CD8-positive, alpha-beta memory T cell (primary cell): ENCODE measurements at regions not wholly inside any gene's neighbourhood (a gene's known extent, or its start where the extent isn't known, plus 50 kb on each side); places are given as distances from the start of the nearest gene placed in this dataset.

ENCODE experiments used
- CTCF ChIA-PET: fragments of 350-600 bp; sonication (Branson Sonifier 250); formaldehyde crosslinking; loops from one replicate; lab custom pipeline; 2021; ENCODE audit warnings: antibody characterized with exemption; lab: Charles Lee
- POLR2A ChIA-PET: fragments of 350-600 bp; sonication (Branson Sonifier 250); formaldehyde crosslinking; loops from one replicate; lab custom pipeline; 2021; ENCODE audit warnings: antibody characterized with exemption; lab: Charles Lee
- DNase-seq, 5 donors: peaks; one replicate each; pipeline versions ENCODE4 v3.0.0 to v3.0.0-alpha.2; 2020 to 2022; ENCODE audit warnings: mixed read lengths in 1 of 5
- H3K27ac ChIP-seq: one replicate; pipeline ENCODE4 v1.7.0; 2013; ENCODE audit warnings: low read depth, mild to moderate bottlenecking, low read length, moderate library complexity
- H3K27me3 ChIP-seq: 2 replicates; pipeline ENCODE4 v1.7.0; 2013; ENCODE audit warnings: low read length, mild to moderate bottlenecking; ENCODE audit not compliant: insufficient read depth, poor library complexity, severe bottlenecking
- H3K36me3 ChIP-seq: 2 replicates; pipeline ENCODE4 v1.7.0; 2013; ENCODE audit warnings: mild to moderate bottlenecking, low read length, moderate library complexity; ENCODE audit not compliant: insufficient read depth
- H3K4me1 ChIP-seq: 2 replicates; pipeline ENCODE4 v1.7.0; 2013; ENCODE audit warnings: mild to moderate bottlenecking, low read length, moderate library complexity; ENCODE audit not compliant: insufficient read depth
- H3K4me3 ChIP-seq: 2 replicates; pipeline ENCODE4 v1.7.0; 2013; ENCODE audit warnings: mild to moderate bottlenecking, low read length
- H3K9me3 ChIP-seq: 2 replicates; pipeline ENCODE4 v1.7.0; 2013; ENCODE audit warnings: mild to moderate bottlenecking, low read length
- H3K27ac Mint-ChIP-seq, 8 donors: one replicate each; pipeline ENCODE4 v1.8.0; 2020 to 2021; ENCODE audit warnings: mixed read lengths in 8 of 8, mild to moderate bottlenecking in 6 of 8, inconsistent platforms in 3 of 8, moderate library complexity in 3 of 8
- H3K27me3 Mint-ChIP-seq, 2 donors: one replicate each; pipeline ENCODE4 v1.8.0; 2020 to 2021; ENCODE audit warnings: mixed read lengths in 2 of 2, mild to moderate bottlenecking in 1 of 2, moderate library complexity in 1 of 2
- H3K36me3 Mint-ChIP-seq, 3 donors: one replicate each; pipeline ENCODE4 v1.8.0; 2020 to 2021; ENCODE audit warnings: mixed read lengths in 3 of 3, inconsistent platforms in 1 of 3, mild to moderate bottlenecking in 1 of 3
- H3K4me1 Mint-ChIP-seq, 3 donors: one replicate each; pipeline ENCODE4 v1.8.0; 2020 to 2021; ENCODE audit warnings: mixed read lengths in 3 of 3, inconsistent platforms in 1 of 3, mild to moderate bottlenecking in 1 of 3
- H3K4me3 Mint-ChIP-seq, 7 donors: one replicate each; pipeline ENCODE4 v1.8.0; 2020 to 2021; ENCODE audit warnings: mixed read lengths in 7 of 7, mild to moderate bottlenecking in 6 of 7, moderate library complexity in 4 of 7, inconsistent platforms in 2 of 7
- H3K9me3 Mint-ChIP-seq, 5 donors: one replicate each; pipeline ENCODE4 v1.8.0; 2020 to 2022; ENCODE audit warnings: mixed read lengths in 5 of 5, mild to moderate bottlenecking in 3 of 5, moderate library complexity in 2 of 5, inconsistent platforms in 1 of 5

DNA sequence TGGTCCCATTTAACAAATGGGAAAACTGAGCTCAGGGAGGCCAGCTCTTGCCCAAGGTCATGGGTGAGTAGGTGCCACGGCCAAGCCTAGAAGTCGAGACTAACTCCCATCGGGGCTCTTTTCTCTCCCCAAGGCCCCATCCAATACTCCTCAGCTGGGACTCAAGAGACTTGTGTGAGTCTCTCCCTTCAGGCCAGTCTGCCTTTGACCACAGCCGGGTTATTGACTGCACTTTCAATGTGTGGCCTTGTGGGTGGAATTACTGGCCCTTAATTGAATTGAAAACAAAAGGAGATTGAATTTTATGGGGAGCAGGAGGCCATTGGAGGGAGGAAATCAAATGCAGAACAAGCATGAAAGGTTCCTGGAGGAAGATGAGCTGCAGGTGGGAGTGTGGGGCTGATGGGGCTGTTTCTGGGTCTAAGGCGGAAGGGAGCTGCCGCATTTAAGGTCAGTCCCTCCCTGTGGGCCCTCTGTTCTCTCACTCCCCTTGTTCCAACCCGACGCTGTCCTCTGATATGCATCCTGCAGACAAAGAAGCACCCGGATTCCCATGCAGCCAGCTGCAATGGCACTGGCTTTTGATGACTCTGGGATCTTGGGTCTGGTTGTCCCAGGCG, 552.8 kb downstream of the MIAT start:
- no peaks in the 10 kb centered on the region for H3K27me3 ChIP-seq
- Mint-ChIP-seq H3K36me3 (no peaks in the 10 kb centered on the region), H3K27ac (no peak overlapping the region), H3K27me3 (peaks cover 11 to 29% of the 10 kb centered on the region in 2 donors), H3K4me3 (no peak overlapping the region), H3K9me3 (no peaks in the 10 kb centered on the region), H3K4me1 (no peaks in the 10 kb centered on the region)
- H3K36me3 ChIP-seq, result no peaks in the 10 kb centered on the region
- H3K4me3 ChIP-seq, result no peak overlapping the region
- no peak for DNase-seq
- ChIA-PET CTCF (no interaction called here), POLR2A (no interaction called here)
- H3K27ac ChIP-seq, result no peak overlapping the region
- no peaks in the 10 kb centered on the region for H3K4me1 ChIP-seq
- no peaks in the 10 kb centered on the region for H3K9me3 ChIP-seq

DNA sequence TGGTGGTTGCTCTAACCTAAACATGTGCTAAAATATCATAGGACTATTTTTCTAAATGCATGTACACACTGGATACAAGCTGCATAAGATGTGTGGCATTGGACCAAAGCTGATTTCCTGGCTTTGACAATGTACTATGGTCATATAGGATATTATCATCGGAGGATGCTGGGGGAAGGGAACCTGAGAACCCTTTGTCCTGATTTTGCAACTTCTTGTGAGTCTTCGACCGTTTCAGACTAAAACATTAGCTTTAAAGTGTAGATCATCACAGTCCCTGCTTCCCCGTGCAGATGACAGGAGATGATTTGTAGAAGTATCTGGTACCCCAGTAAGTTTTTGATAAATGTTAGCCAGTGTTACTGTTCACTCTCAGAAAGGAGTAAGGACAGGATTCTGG, 554.7 kb downstream of the MIAT start:
- Mint-ChIP-seq H3K9me3 (no peaks in the 10 kb centered on the region), H3K27me3 (peaks cover 12 to 30% of the 10 kb centered on the region in 2 donors)

DNA sequence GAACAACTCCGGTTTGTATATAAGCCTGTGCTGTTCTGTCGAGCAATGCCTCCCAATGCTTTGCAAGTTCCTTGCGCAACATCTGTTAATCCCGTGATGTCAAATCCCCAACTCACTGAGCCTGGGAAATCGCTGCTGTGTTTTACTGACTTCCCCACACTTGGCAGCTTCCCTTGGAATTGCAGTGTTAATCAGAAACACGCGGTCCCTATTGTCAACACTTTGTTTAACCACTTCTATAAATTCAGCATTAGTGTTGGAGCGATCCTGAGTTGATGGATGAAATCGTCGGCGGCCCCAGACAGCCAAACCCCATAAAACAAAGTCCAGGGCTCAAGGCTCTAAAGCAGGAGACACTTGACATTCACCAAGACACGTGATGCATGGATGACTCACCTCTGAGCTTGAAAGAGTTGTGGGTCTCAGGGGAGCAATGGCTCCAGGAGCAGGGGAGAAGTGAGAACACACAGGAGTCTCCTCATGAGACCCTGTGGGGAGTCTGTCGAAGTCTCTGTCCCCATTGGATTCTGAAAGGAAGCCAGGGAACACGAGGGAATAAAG, 555.3 kb downstream of the MIAT start:
- POLR2A ChIA-PET, result no interaction called here
- no peaks in the 10 kb centered on the region for H3K9me3 ChIP-seq
- H3K4me3 ChIP-seq, result no peak overlapping the region
- CTCF ChIA-PET, result no interaction called here
- Mint-ChIP-seq H3K4me3 (no peak overlapping the region), H3K36me3 (no peaks in the 10 kb centered on the region), H3K9me3 (no peaks in the 10 kb centered on the region), H3K27me3 (peaks cover 12 to 30% of the 10 kb centered on the region in 2 donors), H3K4me1 (no peaks in the 10 kb centered on the region), H3K27ac (no peak overlapping the region)
- no peaks in the 10 kb centered on the region for H3K27me3 ChIP-seq
- H3K4me1 ChIP-seq, result no peaks in the 10 kb centered on the region
- H3K27ac ChIP-seq, result no peak overlapping the region
- DNase-seq, result no peak
- no peaks in the 10 kb centered on the region for H3K36me3 ChIP-seq

More for the DNA sequence above, 554.7 kb downstream of the MIAT start:
- Histone ChIP-seq H3K9me3 (no peaks in the 10 kb centered on the region), H3K27ac (no peak overlapping the region), H3K4me3 (no peak overlapping the region), H3K27me3 (no peaks in the 10 kb centered on the region), H3K36me3 (no peaks in the 10 kb centered on the region), H3K4me1 (no peaks in the 10 kb centered on the region)
- H3K4me3 Mint-ChIP-seq, result no peak overlapping the region
- DNase-seq, result no peak
- no peaks in the 10 kb centered on the region for H3K4me1 Mint-ChIP-seq
- H3K27ac Mint-ChIP-seq, result no peak overlapping the region
- POLR2A ChIA-PET, result no interaction called here
- H3K36me3 Mint-ChIP-seq, result no peaks in the 10 kb centered on the region
- CTCF ChIA-PET, result no interaction called here

DNA sequence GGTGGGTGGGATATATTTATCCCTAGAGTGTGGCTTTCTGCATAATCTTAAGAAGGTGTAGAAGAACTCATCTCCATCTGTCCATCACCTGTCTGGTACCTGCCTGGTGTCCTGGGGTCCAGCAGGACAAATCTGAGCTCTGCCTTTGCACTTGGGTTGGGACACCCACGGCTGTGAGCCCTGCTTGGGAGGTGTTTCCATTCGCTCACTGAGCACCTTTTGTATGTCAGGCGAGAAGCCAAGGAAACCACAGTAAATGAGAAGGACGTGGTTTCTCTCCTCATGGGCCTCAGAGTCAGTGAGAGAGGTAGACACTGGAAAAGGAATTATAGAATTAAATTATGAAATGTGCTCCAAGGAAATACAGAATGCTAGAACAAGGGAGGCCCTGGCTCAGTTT, 555.9 kb downstream of the MIAT start:
- Mint-ChIP-seq H3K4me1 (no peaks in the 10 kb centered on the region), H3K36me3 (no peaks in the 10 kb centered on the region), H3K9me3 (no peaks in the 10 kb centered on the region), H3K27ac (no peak overlapping the region), H3K4me3 (no peak overlapping the region), H3K27me3 (peaks cover 13 to 35% of the 10 kb centered on the region in 2 donors)
- POLR2A ChIA-PET, result no interaction called here
- H3K27ac ChIP-seq, result no peak overlapping the region
- no peaks in the 10 kb centered on the region for H3K36me3 ChIP-seq
- no peaks in the 10 kb centered on the region for H3K9me3 ChIP-seq
- no peak overlapping the region for H3K4me3 ChIP-seq
- DNase-seq, result no peak
- CTCF ChIA-PET, result no interaction called here
- no peaks in the 10 kb centered on the region for H3K4me1 ChIP-seq
- H3K27me3 ChIP-seq, result no peaks in the 10 kb centered on the region

DNA sequence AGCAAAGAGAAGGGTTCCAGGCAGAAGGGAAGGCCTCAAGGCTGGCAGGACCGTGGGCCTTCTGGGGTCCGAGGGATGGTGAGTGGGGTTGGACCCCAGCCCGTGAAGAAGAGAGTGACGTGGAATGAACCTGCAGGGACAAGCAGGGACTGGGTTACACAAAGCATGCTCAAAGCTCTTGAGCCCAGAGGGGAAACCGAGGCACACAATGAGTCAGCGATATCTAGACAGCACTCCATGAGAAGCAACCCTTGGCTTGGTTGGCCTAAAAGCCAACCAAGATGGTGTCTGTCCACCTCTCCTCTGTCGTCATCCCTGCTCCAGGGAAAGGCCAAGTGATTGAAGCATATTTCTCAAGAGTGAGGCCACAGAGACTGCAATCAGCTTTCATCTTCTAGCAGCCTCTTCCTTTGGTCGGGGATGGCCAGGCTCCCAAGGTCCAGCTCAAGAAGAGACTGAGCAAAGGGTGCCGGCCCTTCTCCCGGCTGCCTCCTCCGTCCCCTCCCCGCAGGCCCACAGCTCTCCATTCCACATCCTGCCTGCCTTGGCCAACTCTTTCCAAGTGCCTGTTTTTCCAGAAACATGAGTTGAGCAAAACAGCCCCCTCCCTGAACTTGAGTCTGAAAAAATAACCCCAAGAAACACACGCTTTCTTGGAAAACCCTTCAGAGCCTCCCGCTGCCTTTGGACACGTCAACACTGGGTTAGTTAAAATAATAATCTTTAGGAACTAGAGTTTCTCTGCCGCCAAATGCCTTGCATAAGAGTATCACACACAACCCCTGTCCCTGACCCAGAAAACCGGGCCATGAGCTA, 556.6 kb downstream of the MIAT start:
- CTCF ChIA-PET, result no interaction called here
- H3K9me3 ChIP-seq, result no peaks in the 10 kb centered on the region
- H3K36me3 ChIP-seq, result no peaks in the 10 kb centered on the region
- H3K27ac ChIP-seq, result no peak overlapping the region
- no peak overlapping the region for H3K27ac Mint-ChIP-seq
- H3K27me3 ChIP-seq, result no peaks in the 10 kb centered on the region
- H3K27me3 Mint-ChIP-seq, result peaks cover 15 to 41% of the 10 kb centered on the region in 2 donors
- no peaks in the 10 kb centered on the region for H3K9me3 Mint-ChIP-seq
- H3K36me3 Mint-ChIP-seq, result no peaks in the 10 kb centered on the region
- POLR2A ChIA-PET, result no interaction called here
- H3K4me3 Mint-ChIP-seq, result no peak overlapping the region
- H3K4me3 ChIP-seq, result no peak overlapping the region
- H3K4me1 Mint-ChIP-seq, result no peaks in the 10 kb centered on the region
- no peak for DNase-seq
- H3K4me1 ChIP-seq, result no peaks in the 10 kb centered on the region

DNA sequence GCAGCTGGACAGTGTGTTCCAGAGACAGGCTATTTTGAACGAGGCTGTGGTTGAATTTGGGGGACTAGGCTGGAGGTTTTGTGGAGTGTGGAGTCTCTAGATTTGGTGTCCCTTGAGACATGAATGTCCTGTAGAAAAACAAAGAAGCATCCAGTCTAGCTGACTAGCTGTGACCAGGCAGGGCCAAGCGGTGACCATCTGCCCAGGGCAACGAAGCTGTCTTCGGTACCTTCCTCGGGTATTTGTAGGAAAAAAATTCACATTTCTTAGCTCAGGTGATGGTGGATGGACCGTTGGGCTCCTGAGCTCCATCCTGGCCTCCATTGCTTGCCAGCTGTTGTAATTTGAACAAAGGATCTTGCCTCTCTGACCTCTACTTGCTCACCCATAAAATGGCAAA, 557.3 kb downstream of the MIAT start:
- Mint-ChIP-seq H3K4me3 (no peak overlapping the region), H3K27ac (no peak overlapping the region), H3K36me3 (no peaks in the 10 kb centered on the region), H3K27me3 (peaks cover 13 to 40% of the 10 kb centered on the region in 2 donors), H3K9me3 (no peaks in the 10 kb centered on the region), H3K4me1 (no peaks in the 10 kb centered on the region)
- Histone ChIP-seq H3K27me3 (no peaks in the 10 kb centered on the region), H3K9me3 (no peaks in the 10 kb centered on the region), H3K27ac (no peak overlapping the region), H3K4me1 (no peaks in the 10 kb centered on the region), H3K36me3 (no peaks in the 10 kb centered on the region), H3K4me3 (no peak overlapping the region)
- POLR2A ChIA-PET, result no interaction called here
- CTCF ChIA-PET, result no interaction called here
- no peak for DNase-seq

DNA sequence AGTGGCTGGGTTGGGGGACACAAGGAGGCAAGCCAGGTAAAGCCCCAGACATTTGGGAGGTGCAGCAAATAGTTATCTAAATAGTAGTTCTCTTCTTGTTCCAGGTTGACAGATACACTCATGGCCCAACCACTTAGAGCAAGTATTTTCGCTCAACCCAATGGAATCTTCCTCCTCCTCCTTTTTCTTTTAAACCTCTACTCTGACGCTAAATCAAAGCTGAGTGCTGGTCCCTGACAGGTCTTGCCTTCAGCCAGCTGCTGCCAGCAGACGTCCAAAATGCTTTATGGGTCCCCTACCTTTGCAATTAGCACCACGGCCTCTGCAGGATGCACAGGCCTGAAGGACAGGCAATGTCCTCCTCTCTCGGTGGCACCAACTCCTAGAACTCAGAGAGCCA, 558.5 kb downstream of the MIAT start:
- Mint-ChIP-seq H3K36me3 (no peaks in the 10 kb centered on the region), H3K4me1 (no peaks in the 10 kb centered on the region), H3K27me3 (peaks cover 14 to 41% of the 10 kb centered on the region in 2 donors), H3K4me3 (no peak overlapping the region), H3K9me3 (no peaks in the 10 kb centered on the region), H3K27ac (no peak overlapping the region)
- H3K4me3 ChIP-seq, result no peak overlapping the region
- ChIA-PET CTCF (no interaction called here), POLR2A (no interaction called here)
- no peaks in the 10 kb centered on the region for H3K9me3 ChIP-seq
- no peaks in the 10 kb centered on the region for H3K36me3 ChIP-seq
- no peak for DNase-seq
- no peaks in the 10 kb centered on the region for H3K4me1 ChIP-seq
- no peaks in the 10 kb centered on the region for H3K27me3 ChIP-seq
- H3K27ac ChIP-seq, result no peak overlapping the region

DNA sequence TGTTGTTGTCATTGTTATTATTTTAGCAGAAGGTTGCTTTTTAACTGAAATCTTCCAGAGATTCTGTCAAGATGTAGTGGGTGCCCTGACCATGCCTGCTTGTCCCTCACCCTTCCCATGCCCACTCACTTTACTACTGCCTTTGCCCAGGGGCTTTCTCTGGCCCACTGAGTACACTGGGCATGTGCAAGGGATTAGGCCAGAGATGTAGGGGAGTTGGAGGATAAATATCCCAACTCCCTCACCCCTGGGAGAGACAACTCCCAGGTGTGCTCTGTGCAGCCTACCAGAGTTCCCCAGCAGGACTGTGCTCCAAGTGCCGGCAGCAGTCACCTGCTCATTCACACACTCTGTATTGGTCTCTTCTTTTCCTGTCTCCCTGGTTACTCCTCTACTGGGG, 559.1 kb downstream of the MIAT start:
- H3K9me3 ChIP-seq, result no peaks in the 10 kb centered on the region
- ChIA-PET POLR2A (no interaction called here), CTCF (no interaction called here)
- no peak overlapping the region for H3K27ac Mint-ChIP-seq
- peaks cover 11 to 38% of the 10 kb centered on the region in 2 donors for H3K27me3 Mint-ChIP-seq
- H3K27me3 ChIP-seq, result no peaks in the 10 kb centered on the region
- no peaks in the 10 kb centered on the region for H3K4me1 Mint-ChIP-seq
- H3K36me3 Mint-ChIP-seq, result no peaks in the 10 kb centered on the region
- no peaks in the 10 kb centered on the region for H3K36me3 ChIP-seq
- no peak for DNase-seq
- no peaks in the 10 kb centered on the region for H3K4me1 ChIP-seq
- H3K9me3 Mint-ChIP-seq, result no peaks in the 10 kb centered on the region
- H3K4me3 Mint-ChIP-seq, result no peak overlapping the region
- H3K27ac ChIP-seq, result no peak overlapping the region
- H3K4me3 ChIP-seq, result no peak overlapping the region
